ENCODE measurements at regions not wholly inside any gene's neighbourhood (a gene's known extent, or its start where the extent isn't known, plus 50 kb on each side); places are given as distances from the start of the nearest gene placed in this dataset.

DNA sequence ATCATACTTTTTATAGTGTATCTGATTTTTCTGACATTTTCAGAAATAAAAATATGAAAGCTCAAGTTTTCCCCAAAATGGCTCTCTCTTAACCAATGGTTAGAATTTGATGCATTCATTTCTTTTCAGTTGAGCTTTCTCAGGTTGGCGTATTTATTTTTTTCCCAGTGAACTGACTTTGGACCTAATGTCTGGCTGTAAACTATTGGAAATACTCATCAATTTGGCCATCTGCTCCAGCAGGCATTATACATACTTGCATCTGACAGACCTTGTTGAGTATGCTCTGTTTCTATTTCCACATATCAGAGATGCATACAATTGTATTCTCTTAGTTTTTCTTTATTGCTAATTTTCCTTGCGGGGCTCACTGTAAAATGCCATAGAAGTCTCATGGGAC, 1374.8 kb upstream of the MAP3K7 start:
- TF ChIP-seq POLR2AphosphoS5 (IDR thresholded peaks at IDR 0.05) (no peak), POLR2A (IDR thresholded peaks at IDR 0.05) (no peak)
- TF ChIP-seq, protein P1, sequence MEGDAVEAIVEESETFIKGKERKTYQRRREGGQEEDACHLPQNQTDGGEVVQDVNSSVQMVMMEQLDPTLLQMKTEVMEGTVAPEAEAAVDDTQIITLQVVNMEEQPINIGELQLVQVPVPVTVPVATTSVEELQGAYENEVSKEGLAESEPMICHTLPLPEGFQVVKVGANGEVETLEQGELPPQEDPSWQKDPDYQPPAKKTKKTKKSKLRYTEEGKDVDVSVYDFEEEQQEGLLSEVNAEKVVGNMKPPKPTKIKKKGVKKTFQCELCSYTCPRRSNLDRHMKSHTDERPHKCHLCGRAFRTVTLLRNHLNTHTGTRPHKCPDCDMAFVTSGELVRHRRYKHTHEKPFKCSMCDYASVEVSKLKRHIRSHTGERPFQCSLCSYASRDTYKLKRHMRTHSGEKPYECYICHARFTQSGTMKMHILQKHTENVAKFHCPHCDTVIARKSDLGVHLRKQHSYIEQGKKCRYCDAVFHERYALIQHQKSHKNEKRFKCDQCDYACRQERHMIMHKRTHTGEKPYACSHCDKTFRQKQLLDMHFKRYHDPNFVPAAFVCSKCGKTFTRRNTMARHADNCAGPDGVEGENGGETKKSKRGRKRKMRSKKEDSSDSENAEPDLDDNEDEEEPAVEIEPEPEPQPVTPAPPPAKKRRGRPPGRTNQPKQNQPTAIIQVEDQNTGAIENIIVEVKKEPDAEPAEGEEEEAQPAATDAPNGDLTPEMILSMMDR (IDR thresholded peaks at IDR 0.05) = no peak
- no peak for DNase-seq (ENCODE audit: low spot score in 2 of 2)
- peaks cover 0 to 15% of the 10 kb centered on the region in 2 donors for H3K9me3 ChIP-seq
- no peak overlapping the region for H3K27ac ChIP-seq
- no peaks in the 10 kb centered on the region for H3K4me1 ChIP-seq
- intact Hi-C loops (cut with DNase I; ENCODE audit: low total_unique reads) = no loop called here
- H3K4me3 ChIP-seq = no peak overlapping the region
- H3K36me3 ChIP-seq = no peaks in the 10 kb centered on the region
- no peaks in the 10 kb centered on the region for H3K27me3 ChIP-seq

DNA sequence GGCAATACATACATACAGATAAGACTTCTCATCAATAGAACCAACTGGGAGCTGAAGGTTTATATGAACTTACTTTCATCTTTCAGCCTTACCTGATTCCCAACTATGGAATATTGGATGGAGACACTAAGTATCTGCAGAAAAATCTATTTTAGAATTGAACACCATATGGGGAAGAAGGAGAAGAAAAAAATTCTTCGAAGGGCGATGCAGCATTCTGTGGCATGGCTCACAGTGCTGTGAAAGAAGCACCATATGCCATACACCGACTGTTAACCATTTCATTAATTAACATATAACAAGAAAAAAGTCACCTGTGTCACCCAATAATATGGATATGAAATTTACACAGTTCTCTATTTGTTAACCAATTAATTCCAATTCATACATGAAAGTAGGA, 1374.4 kb upstream of the MAP3K7 start:
- peaks cover 0 to 11% of the 10 kb centered on the region in 2 donors for H3K9me3 ChIP-seq
- intact Hi-C loops (cut with DNase I; ENCODE audit: low total_unique reads) = no loop called here

DNA sequence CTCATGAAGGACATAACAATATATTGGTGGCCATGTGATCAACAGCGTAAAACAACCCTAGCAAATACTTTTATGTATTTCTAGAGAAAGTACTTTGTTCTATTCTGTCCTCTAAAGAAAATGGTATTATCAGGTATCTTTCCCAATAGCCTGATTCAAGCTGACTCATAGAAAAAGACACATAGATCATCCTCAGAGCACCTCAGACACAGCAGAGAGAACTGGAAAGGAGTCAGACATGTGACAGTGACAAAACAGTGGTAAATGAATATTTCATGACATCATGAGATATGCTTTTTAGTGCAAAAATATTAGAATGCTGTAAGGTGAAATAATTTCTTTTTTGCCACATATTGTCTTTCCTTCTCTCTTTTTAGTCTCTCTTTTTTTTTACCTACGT, 1355.0 kb upstream of the MAP3K7 start:
- Histone ChIP-seq H3K27ac (no peak overlapping the region), H3K4me3 (no peak overlapping the region), H3K27me3 (no peaks in the 10 kb centered on the region), H3K36me3 (no peaks in the 10 kb centered on the region), H3K9me3 (peaks cover 0 to 18% of the 10 kb centered on the region in 2 donors), H3K4me1 (no peaks in the 10 kb centered on the region)
- TF ChIP-seq, protein P1 (IDR thresholded peaks at IDR 0.05) = no peak
- TF ChIP-seq POLR2A (IDR thresholded peaks at IDR 0.05) (no peak), POLR2AphosphoS5 (IDR thresholded peaks at IDR 0.05) (no peak)
- DNase-seq (ENCODE audit: low spot score in 2 of 2) = no peak
- intact Hi-C loops (cut with DNase I; ENCODE audit: low total_unique reads) = no loop called here

More for the DNA sequence above, 1374.4 kb upstream of the MAP3K7 start:
- H3K4me1 ChIP-seq = no peaks in the 10 kb centered on the region
- no peaks in the 10 kb centered on the region for H3K36me3 ChIP-seq
- DNase-seq (ENCODE audit: low spot score in 2 of 2) = no peak
- no peaks in the 10 kb centered on the region for H3K27me3 ChIP-seq
- no peak overlapping the region for H3K27ac ChIP-seq
- H3K4me3 ChIP-seq = no peak overlapping the region
- TF ChIP-seq POLR2AphosphoS5 (IDR thresholded peaks at IDR 0.05) = no peak
- TF ChIP-seq POLR2A (IDR thresholded peaks at IDR 0.05) = no peak

DNA sequence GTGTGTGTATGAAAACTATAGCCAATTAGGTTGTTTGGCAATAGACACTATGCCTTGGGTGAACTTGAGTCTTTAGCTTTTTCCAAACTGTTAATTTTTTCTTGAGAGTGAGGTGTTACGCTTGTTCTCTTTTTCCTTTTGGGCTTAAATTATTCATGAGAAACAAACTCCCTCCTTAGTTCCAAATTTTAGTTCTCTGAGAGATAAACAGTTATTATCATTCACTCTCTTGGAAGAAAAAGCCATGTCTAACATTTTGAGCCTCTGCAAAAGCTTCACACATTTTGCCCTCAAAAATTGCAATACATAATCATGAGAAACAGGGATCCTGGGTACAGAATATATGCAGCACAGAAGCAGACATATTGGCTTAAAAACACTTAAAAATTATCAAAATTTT, 1353.9 kb upstream of the MAP3K7 start:
- intact Hi-C loops (cut with DNase I; ENCODE audit: low total_unique reads) = no loop called here
- H3K36me3 ChIP-seq = no peaks in the 10 kb centered on the region
- no peak overlapping the region for H3K4me3 ChIP-seq
- TF ChIP-seq POLR2A (IDR thresholded peaks at IDR 0.05) = no peak
- TF ChIP-seq POLR2AphosphoS5 (IDR thresholded peaks at IDR 0.05) = no peak
- TF ChIP-seq, protein P1 (IDR thresholded peaks at IDR 0.05) = no peak
- H3K4me1 ChIP-seq = no peaks in the 10 kb centered on the region
- H3K27ac ChIP-seq = no peak overlapping the region
- H3K27me3 ChIP-seq = no peaks in the 10 kb centered on the region
- H3K9me3 ChIP-seq = peaks cover 0 to 13% of the 10 kb centered on the region in 2 donors
- no peak for DNase-seq (ENCODE audit: low spot score in 2 of 2)

DNA sequence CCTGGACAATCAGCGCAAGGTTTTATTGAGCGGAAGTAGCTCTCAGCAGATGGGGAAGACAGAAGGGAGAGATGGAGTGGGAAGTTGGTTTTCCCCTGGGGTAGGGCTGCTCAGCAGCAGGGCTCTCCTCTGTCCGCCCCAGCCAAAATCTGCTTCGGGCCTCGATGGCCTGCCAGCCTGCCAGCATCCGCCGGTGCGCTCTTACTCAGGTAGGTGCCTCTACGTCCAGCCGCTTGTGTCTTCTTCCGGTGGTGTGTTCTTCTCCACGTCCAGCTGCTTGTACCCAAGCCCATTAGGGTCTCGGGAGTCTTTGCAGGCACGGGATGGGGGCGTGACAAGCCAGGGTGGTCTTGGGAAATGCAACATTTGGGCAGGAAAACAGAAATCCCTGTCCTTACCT, 1340.0 kb upstream of the MAP3K7 start:
- H3K36me3 ChIP-seq = no peaks in the 10 kb centered on the region
- no peak for DNase-seq (ENCODE audit: low spot score in 2 of 2)
- no peaks in the 10 kb centered on the region for H3K4me1 ChIP-seq
- TF ChIP-seq POLR2A (IDR thresholded peaks at IDR 0.05) = no peak
- intact Hi-C loops (cut with DNase I; ENCODE audit: low total_unique reads) = no loop called here
- H3K9me3 ChIP-seq = no peaks in the 10 kb centered on the region
- H3K27ac ChIP-seq = no peak overlapping the region
- H3K4me3 ChIP-seq = no peak overlapping the region
- H3K27me3 ChIP-seq = no peaks in the 10 kb centered on the region

DNA sequence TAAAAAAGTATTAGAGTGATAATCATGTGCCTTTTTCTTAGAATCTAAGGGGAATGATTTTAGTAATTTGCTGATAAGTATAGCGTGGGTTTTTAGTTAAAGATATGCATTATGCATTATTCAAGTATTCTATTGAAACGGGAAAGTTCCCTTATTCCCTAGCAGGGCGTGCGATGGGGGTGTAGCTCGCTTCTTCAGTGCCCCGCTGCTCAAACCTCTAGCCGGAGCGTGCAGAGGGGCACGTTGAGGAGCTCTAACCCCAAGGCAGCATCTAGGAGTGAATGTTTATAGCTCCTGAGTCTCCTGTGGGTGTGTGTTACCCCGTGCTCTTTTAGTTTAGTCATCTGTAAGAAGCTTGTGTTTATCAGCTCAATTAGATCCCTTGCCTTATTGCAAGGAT, 1339.5 kb upstream of the MAP3K7 start:
- no peak for TF ChIP-seq POLR2A (IDR thresholded peaks at IDR 0.05)
- intact Hi-C loops (cut with DNase I; ENCODE audit: low total_unique reads) = no loop called here

DNA sequence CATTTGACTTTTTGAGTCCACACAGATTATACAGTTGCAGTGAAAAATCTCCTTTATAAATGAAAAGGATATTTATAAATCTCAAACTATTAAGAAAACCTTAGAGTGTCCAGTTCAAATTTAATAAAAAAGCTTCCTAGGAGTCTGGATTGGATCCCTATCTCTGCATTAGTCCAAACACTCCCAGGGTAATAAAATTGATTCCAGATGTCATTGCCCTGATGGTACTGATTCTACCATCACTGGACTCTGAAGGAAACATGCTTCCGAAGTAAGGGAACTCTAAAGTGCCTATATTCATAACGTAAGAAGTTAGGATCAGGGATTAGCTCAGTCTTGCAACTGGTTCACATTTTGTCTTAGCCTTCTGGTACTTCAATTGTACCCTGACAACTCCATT, 1325.1 kb upstream of the MAP3K7 start:
- TF ChIP-seq, protein P1 (IDR thresholded peaks at IDR 0.05) = no peak
- TF ChIP-seq POLR2AphosphoS5 (IDR thresholded peaks at IDR 0.05) (no peak), POLR2A (IDR thresholded peaks at IDR 0.05) (no peak)
- no peaks in the 10 kb centered on the region for H3K4me1 ChIP-seq
- no peak overlapping the region for H3K27ac ChIP-seq
- no peaks in the 10 kb centered on the region for H3K9me3 ChIP-seq
- no peak for DNase-seq (ENCODE audit: low spot score in 2 of 2)
- intact Hi-C loops (cut with DNase I; ENCODE audit: low total_unique reads) = no loop called here
- H3K4me3 ChIP-seq = no peak overlapping the region
- no peaks in the 10 kb centered on the region for H3K36me3 ChIP-seq
- H3K27me3 ChIP-seq = no peaks in the 10 kb centered on the region

More for the DNA sequence above, 1339.5 kb upstream of the MAP3K7 start:
- H3K4me1 ChIP-seq = no peaks in the 10 kb centered on the region
- H3K36me3 ChIP-seq = no peaks in the 10 kb centered on the region
- H3K9me3 ChIP-seq = no peaks in the 10 kb centered on the region
- H3K4me3 ChIP-seq = no peak overlapping the region
- no peak overlapping the region for H3K27ac ChIP-seq
- H3K27me3 ChIP-seq = no peaks in the 10 kb centered on the region
- no peak for DNase-seq (ENCODE audit: low spot score in 2 of 2)

All from breast epithelium (tissue), 4 donors.